Dendritic cell treated with granulocyte-macrophage colony-stimulating factor and Interleukin-4, amounts not matched to agents 40 ng/mL and 50 ng/mL, for 4 days (primary cell): ENCODE measurements at regions not wholly inside any gene's neighbourhood (a gene's known extent, or its start where the extent isn't known, plus 50 kb on each side); places are given as distances from the start of the nearest gene placed in this dataset.
"Not testable (repeated sequence)": the region's sequence is repeated elsewhere in the genome, so short reads cannot be mapped to it uniquely, and the experiment has no call there.

Experiments
- H3K27ac Mint-ChIP-seq: one replicate; pipeline ENCODE4 v1.8.0; 2022; ENCODE audit warnings: mild to moderate bottlenecking, mixed read lengths
- H3K27me3 Mint-ChIP-seq: one replicate; pipeline ENCODE4 v1.8.0; 2022; ENCODE audit warnings: mild to moderate bottlenecking, mixed read lengths
- H3K36me3 Mint-ChIP-seq: one replicate; pipeline ENCODE4 v1.8.0; 2022; ENCODE audit warnings: low read depth, mixed read lengths
- H3K4me1 Mint-ChIP-seq: one replicate; pipeline ENCODE4 v1.8.0; 2022; ENCODE audit warnings: low read depth, mixed read lengths
- H3K4me3 Mint-ChIP-seq: one replicate; pipeline ENCODE4 v1.8.0; 2022; ENCODE audit warnings: mild to moderate bottlenecking, moderate library complexity, mixed read lengths
- H3K9me3 Mint-ChIP-seq: one replicate; pipeline ENCODE4 v1.8.0; 2022; ENCODE audit warnings: mixed read lengths
- intact Hi-C: fragments of 100-400 bp; cut with micrococcal nuclease; formaldehyde crosslinking; loops from one replicate; pipeline ENCODE4 v1.15.0; 2022

- Mint-ChIP-seq H3K9me3 (no peaks in the 10 kb centered on the region), H3K36me3 (no peaks in the 10 kb centered on the region), H3K27me3 (no peaks in the 10 kb centered on the region)
These were observed 899.3 kb downstream of the UQCRFS1 start for GRCh38 chr19:28313633-28314032.

GRCh38 chr19:28312269-28312668, 900.7 kb downstream of the UQCRFS1 start:
- Mint-ChIP-seq H3K4me1 (no peaks in the 10 kb centered on the region), H3K27ac (no peak overlapping the region), H3K27me3 (no peaks in the 10 kb centered on the region), H3K9me3 (no peaks in the 10 kb centered on the region), H3K4me3 (no peak overlapping the region), H3K36me3 (no peaks in the 10 kb centered on the region)
- intact Hi-C loops = no loop called here

More at GRCh38 chr19:28313633-28314032, 899.3 kb downstream of the UQCRFS1 start:
- H3K27ac Mint-ChIP-seq = no peak overlapping the region
- no peaks in the 10 kb centered on the region for H3K4me1 Mint-ChIP-seq
- H3K4me3 Mint-ChIP-seq = no peak overlapping the region
- intact Hi-C loops = no loop called here

GRCh38 chr19:28310829-28311228, 902.1 kb downstream of the UQCRFS1 start:
- H3K9me3 Mint-ChIP-seq, H3K27me3 Mint-ChIP-seq, H3K4me3 Mint-ChIP-seq, H3K4me1 Mint-ChIP-seq, H3K36me3 Mint-ChIP-seq, H3K27ac Mint-ChIP-seq, intact Hi-C loops: not testable (repeated sequence)

GRCh38 chr19:28309070-28309469, 903.9 kb downstream of the UQCRFS1 start:
- Mint-ChIP-seq H3K27me3 (no peaks in the 10 kb centered on the region), H3K36me3 (no peaks in the 10 kb centered on the region), H3K27ac (no peak overlapping the region), H3K4me1 (no peaks in the 10 kb centered on the region), H3K4me3 (no peak overlapping the region), H3K9me3 (no peaks in the 10 kb centered on the region)
- intact Hi-C loops = no loop called here

DNA sequence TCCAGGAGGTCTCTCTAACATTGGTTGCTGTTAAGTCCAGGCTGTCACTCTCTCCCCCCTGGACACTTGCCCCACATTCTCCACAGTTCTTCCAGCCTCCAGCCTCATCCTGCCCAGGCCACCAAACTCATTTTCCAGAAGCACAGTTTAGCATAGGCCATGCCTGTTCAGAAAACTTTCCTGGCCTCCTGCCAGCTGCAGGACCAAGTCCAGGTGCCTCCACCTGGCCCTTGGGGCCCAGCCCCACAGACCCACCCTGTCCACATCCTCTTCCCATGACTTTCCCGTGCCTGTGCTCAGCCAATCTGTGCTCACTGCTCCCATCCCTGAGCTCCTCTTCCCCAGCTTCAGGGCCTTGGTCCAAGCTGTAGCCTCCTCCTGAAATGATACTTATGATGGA, 905.0 kb downstream of the UQCRFS1 start:
- H3K9me3 Mint-ChIP-seq = no peaks in the 10 kb centered on the region
- intact Hi-C loops = no loop called here
- H3K27ac Mint-ChIP-seq = no peak overlapping the region
- no peaks in the 10 kb centered on the region for H3K4me1 Mint-ChIP-seq
- no peaks in the 10 kb centered on the region for H3K36me3 Mint-ChIP-seq
- H3K4me3 Mint-ChIP-seq = no peak overlapping the region
- H3K27me3 Mint-ChIP-seq = no peaks in the 10 kb centered on the region

GRCh38 chr19:28307487-28307886, 905.5 kb downstream of the UQCRFS1 start:
- Mint-ChIP-seq H3K27ac (no peak overlapping the region), H3K4me3 (no peak overlapping the region), H3K4me1 (no peaks in the 10 kb centered on the region), H3K36me3 (no peaks in the 10 kb centered on the region), H3K9me3 (no peaks in the 10 kb centered on the region), H3K27me3 (no peaks in the 10 kb centered on the region)
- intact Hi-C loops = no loop called here

DNA sequence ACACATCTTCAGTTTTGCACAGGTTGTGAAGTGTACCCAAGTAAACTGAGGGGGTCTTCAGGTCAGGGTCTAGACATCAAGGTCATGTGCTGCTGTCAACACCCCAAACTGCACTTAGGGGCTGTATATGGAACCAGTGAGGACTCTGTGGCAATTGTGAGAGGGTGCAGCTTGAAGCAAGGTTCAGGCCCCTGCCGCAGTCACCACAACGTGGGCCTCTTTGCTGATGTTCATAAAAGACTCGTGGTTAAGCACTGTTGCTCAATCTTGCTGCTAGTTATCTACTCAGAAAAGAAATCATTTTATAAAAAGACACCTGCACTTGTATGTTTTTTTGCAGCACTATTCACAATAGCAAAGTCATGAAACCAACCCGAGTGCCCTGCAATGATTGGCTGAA, 907.4 kb downstream of the UQCRFS1 start:
- no peak overlapping the region for H3K4me3 Mint-ChIP-seq
- H3K9me3 Mint-ChIP-seq = no peaks in the 10 kb centered on the region
- intact Hi-C loops = no loop called here
- no peak overlapping the region for H3K27ac Mint-ChIP-seq
- no peaks in the 10 kb centered on the region for H3K27me3 Mint-ChIP-seq
- H3K36me3 Mint-ChIP-seq = no peaks in the 10 kb centered on the region
- H3K4me1 Mint-ChIP-seq = no peaks in the 10 kb centered on the region

- no peaks in the 10 kb centered on the region for H3K4me1 Mint-ChIP-seq
- no peak overlapping the region for H3K27ac Mint-ChIP-seq
- no peaks in the 10 kb centered on the region for H3K36me3 Mint-ChIP-seq
- H3K9me3 Mint-ChIP-seq = no peaks in the 10 kb centered on the region
- intact Hi-C loops = no loop called here
- no peak overlapping the region for H3K4me3 Mint-ChIP-seq
- H3K27me3 Mint-ChIP-seq = no peaks in the 10 kb centered on the region
These were observed 909.4 kb downstream of the UQCRFS1 start for GRCh38 chr19:28303502-28303901.

DNA sequence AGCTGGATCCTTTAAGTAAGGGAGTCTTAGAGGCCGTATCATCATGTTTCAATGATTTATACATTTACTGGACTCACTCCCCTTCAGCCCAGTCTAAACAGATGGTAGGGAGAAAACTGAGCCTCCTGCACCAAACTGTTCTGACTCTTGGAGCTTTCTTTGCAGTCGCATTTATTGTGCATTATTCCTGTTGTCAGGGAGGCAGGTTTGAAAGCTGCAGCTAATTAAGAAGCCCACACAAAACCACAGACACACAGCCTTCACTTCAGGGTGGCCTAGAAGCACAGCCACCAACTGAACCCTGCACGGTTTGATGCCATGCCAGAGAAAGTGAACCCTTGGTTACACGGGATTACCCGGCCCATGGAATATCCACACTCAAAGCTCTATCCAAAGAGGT, 911.0 kb downstream of the UQCRFS1 start:
- Mint-ChIP-seq H3K27ac (no peak overlapping the region), H3K27me3 (no peaks in the 10 kb centered on the region), H3K36me3 (no peaks in the 10 kb centered on the region), H3K9me3 (no peaks in the 10 kb centered on the region), H3K4me3 (no peak overlapping the region), H3K4me1 (no peaks in the 10 kb centered on the region)
- intact Hi-C loops = no loop called here

- H3K27ac Mint-ChIP-seq = no peak overlapping the region
- H3K4me3 Mint-ChIP-seq = no peak overlapping the region
- H3K9me3 Mint-ChIP-seq = no peaks in the 10 kb centered on the region
- H3K27me3 Mint-ChIP-seq = no peaks in the 10 kb centered on the region
- no peaks in the 10 kb centered on the region for H3K36me3 Mint-ChIP-seq
- intact Hi-C loops = no loop called here
- no peaks in the 10 kb centered on the region for H3K4me1 Mint-ChIP-seq
These were observed 911.5 kb downstream of the UQCRFS1 start for GRCh38 chr19:28301463-28301862.

- H3K4me3 Mint-ChIP-seq = no peak overlapping the region
- intact Hi-C loops = no loop called here
- H3K36me3 Mint-ChIP-seq = no peaks in the 10 kb centered on the region
- H3K27ac Mint-ChIP-seq = no peak overlapping the region
- peaks cover 7% of the 10 kb centered on the region for H3K9me3 Mint-ChIP-seq
- no peaks in the 10 kb centered on the region for H3K27me3 Mint-ChIP-seq
- no peaks in the 10 kb centered on the region for H3K4me1 Mint-ChIP-seq
These were observed 913.3 kb downstream of the UQCRFS1 start for GRCh38 chr19:28299649-28300048.

GRCh38 chr19:28297586-28298157, 915.3 kb downstream of the UQCRFS1 start:
- H3K36me3 Mint-ChIP-seq = no peaks in the 10 kb centered on the region
- no peaks in the 10 kb centered on the region for H3K27me3 Mint-ChIP-seq

DNA sequence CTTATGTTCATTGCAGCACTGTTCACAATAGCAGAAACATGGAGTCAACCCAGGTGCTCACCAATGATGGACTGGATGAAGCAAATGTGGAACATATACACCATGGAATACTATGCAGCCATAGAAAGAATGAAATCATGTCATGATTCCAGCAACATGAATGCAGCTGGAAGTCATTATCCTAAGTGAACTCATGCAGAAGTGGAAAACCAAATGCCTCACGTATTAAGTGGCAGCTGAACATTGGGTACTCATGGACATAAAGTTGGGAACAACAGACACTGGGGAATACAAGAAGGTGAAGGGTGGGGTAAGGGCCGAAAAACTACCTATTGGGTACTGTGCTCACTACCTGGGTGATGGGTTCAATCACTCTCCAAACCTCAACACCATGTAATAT, 915.9 kb downstream of the UQCRFS1 start:
- no peak overlapping the region for H3K27ac Mint-ChIP-seq
- no peaks in the 10 kb centered on the region for H3K27me3 Mint-ChIP-seq
- H3K9me3 Mint-ChIP-seq = peaks cover 8% of the 10 kb centered on the region
- H3K36me3 Mint-ChIP-seq = no peaks in the 10 kb centered on the region
- H3K4me1 Mint-ChIP-seq = no peaks in the 10 kb centered on the region
- intact Hi-C loops = no loop called here
- H3K4me3 Mint-ChIP-seq = no peak overlapping the region

More at GRCh38 chr19:28297586-28298157, 915.3 kb downstream of the UQCRFS1 start:
- no peak overlapping the region for H3K27ac Mint-ChIP-seq
- intact Hi-C loops = no loop called here
- H3K4me1 Mint-ChIP-seq = no peaks in the 10 kb centered on the region
- H3K9me3 Mint-ChIP-seq = peaks cover 8% of the 10 kb centered on the region
- H3K4me3 Mint-ChIP-seq = no peak overlapping the region

DNA sequence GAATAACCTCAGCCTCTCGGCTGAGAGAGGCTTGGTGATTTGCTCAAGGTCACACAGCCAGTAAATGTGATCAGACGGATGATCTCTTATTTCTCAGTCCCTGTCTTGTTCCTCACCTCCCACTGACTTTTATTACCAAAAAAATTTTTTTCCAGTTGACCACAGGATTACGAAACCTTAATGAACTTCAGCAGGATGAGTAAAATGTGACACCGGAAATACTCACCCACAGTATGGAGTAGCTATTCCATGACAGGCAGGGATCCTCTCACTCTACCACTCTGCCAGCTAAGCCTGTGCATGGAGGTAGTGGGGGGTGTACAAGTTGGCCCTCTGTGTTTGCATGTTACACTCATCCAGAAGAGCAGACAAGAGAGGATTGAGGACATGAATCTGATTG, 916.4 kb downstream of the UQCRFS1 start:
- Mint-ChIP-seq H3K27me3 (no peaks in the 10 kb centered on the region), H3K27ac (no peak overlapping the region), H3K4me3 (no peak overlapping the region), H3K9me3 (peaks cover 8% of the 10 kb centered on the region), H3K36me3 (no peaks in the 10 kb centered on the region), H3K4me1 (no peaks in the 10 kb centered on the region)
- intact Hi-C loops = no loop called here

DNA sequence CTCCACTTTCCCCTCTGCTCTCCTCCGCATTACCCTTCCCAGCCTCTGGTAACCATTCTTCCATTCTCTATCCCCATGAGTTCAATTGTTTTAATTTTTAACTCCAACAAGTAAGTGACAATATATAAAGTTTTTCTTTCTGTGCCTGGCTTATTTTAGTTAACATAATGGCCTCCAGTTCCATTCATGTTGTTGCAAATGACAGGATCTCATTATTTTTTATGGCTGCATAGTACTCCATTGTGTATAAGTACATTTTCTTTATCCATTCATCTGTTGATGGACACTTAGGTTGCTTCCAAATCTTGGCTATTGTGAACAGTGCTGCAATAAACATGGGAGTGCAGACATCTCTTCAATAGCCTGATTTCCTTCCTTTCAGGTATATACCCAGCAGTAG, 918.0 kb downstream of the UQCRFS1 start:
- intact Hi-C loops, H3K9me3 Mint-ChIP-seq, H3K36me3 Mint-ChIP-seq, H3K27ac Mint-ChIP-seq, H3K4me3 Mint-ChIP-seq, H3K4me1 Mint-ChIP-seq, H3K27me3 Mint-ChIP-seq: not testable (repeated sequence)
